ENCODE measurements at regions not wholly inside any gene's neighbourhood (a gene's known extent, or its start where the extent isn't known, plus 50 kb on each side); places are given as distances from the start of the nearest gene placed in this dataset.
"Not testable (repeated sequence)": the region's sequence is repeated elsewhere in the genome, so short reads cannot be mapped to it uniquely, and the experiment has no call there.

- TF ChIP-seq NKRF (conservative IDR thresholded peaks at IDR 0.05) (no peak), BCL3 (IDR thresholded peaks at IDR 0.05; ENCODE audit: borderline replicate concordance, insufficient read depth, low read depth, low read length, poor library complexity, severe bottlenecking) (no peak), SUPT20H (IDR thresholded peaks at IDR 0.05; ENCODE audit: borderline replicate concordance, control insufficient read depth, low read depth, low read length) (no peak), NFIC (IDR thresholded peaks at IDR 0.05; ENCODE audit: low read depth, low read length) (no peak), EZH2 (IDR thresholded peaks at IDR 0.05; ENCODE audit: borderline replicate concordance, control insufficient read depth, low read depth, low read length) (no peak)
These were observed 90.9 kb downstream of the BAMBI start (continued) for GRCh38 chr10:28768227-28768626.

- BruUV-seq (replicated peaks): no TSS peak
- ChIA-PET CTCF (no interaction called here), RAD21 (ENCODE audit: unreplicated experiment) (no interaction called here), SMC1A (ENCODE audit: uncharacterized antibody, unreplicated experiment) (no interaction called here), POLR2A (no interaction called here)
- in situ Hi-C loops (cut with MboI) (no loop called here), intact Hi-C loops (cut with micrococcal nuclease; ENCODE audit: unreplicated experiment) (no loop called here)
- DNase-seq (ENCODE audit: low read depth, low spot score) (no peak), ATAC-seq (no peak), FAIRE-seq (no peak)
- Histone ChIP-seq H3K9ac (ENCODE audit: control insufficient read depth, insufficient read depth, low read length) (no peak overlapping the region), H3K9me3 (replicated peaks; ENCODE audit: control insufficient read depth, insufficient read depth, low read length) (no peaks in the 10 kb centered on the region), H2AFZ (ENCODE audit: control insufficient read depth, low read depth, low read length) (no peak overlapping the region), H3K36me3 (ENCODE audit: control insufficient read depth in 2 of 2, insufficient read depth in 2 of 2, low read length in 1 of 2) (no peaks in the 10 kb centered on the region), H3K4me3 (no peak overlapping the region), H3K27ac (ENCODE audit: control insufficient read depth, insufficient read depth) (no peak overlapping the region), H4K20me1 (ENCODE audit: control insufficient read depth, insufficient read depth) (no peaks in the 10 kb centered on the region), H3K27me3 (replicated peaks in 1 of 2; ENCODE audit: control insufficient read depth in 2 of 2, insufficient read depth in 2 of 2, low read length in 1 of 2) (no peaks in the 10 kb centered on the region), H3K4me1 (ENCODE audit: control insufficient read depth, insufficient read depth, low read length) (no peaks in the 10 kb centered on the region), H3K4me2 (ENCODE audit: control insufficient read depth, insufficient read depth) (no peak overlapping the region), H3K79me2 (ENCODE audit: control insufficient read depth, insufficient read depth, low read length) (no peaks in the 10 kb centered on the region)
- no peak for TF ChIP-seq RBBP5 (conservative IDR thresholded peaks at IDR 0.05)
- 41% methylated on average over 4 of the region's 4 CpGs for WGBS (ENCODE audit: insufficient coverage, insufficient replicate concordance, low lambda C conversion rate, missing lambda C conversion rate)
These were observed 91.8 kb downstream of the BAMBI start for GRCh38 chr10:28769091-28769604.

GRCh38 chr10:28771580-28772090 lies 94.3 kb downstream of the BAMBI start:
- H3K9ac ChIP-seq (ENCODE audit: control insufficient read depth, insufficient read depth, low read length); H3K36me3 ChIP-seq (ENCODE audit: control insufficient read depth in 2 of 2, insufficient read depth in 2 of 2, low read length in 1 of 2); FAIRE-seq; H3K27me3 ChIP-seq (replicated peaks in 1 of 2; ENCODE audit: control insufficient read depth in 2 of 2, insufficient read depth in 2 of 2, low read length in 1 of 2); intact Hi-C loops (cut with micrococcal nuclease; ENCODE audit: unreplicated experiment); H4K20me1 ChIP-seq (ENCODE audit: control insufficient read depth, insufficient read depth); RAD21 ChIA-PET (ENCODE audit: unreplicated experiment); CTCF ChIA-PET; H3K9me3 ChIP-seq (replicated peaks; ENCODE audit: control insufficient read depth, insufficient read depth, low read length); H3K79me2 ChIP-seq (ENCODE audit: control insufficient read depth, insufficient read depth, low read length); DNase-seq (ENCODE audit: low read depth, low spot score); ATAC-seq; H3K4me3 ChIP-seq; H3K27ac ChIP-seq (ENCODE audit: control insufficient read depth, insufficient read depth); POLR2A ChIA-PET; H3K4me2 ChIP-seq (ENCODE audit: control insufficient read depth, insufficient read depth); H2AFZ ChIP-seq (ENCODE audit: control insufficient read depth, low read depth, low read length); BruUV-seq (replicated peaks); SMC1A ChIA-PET (ENCODE audit: uncharacterized antibody, unreplicated experiment); H3K4me1 ChIP-seq (ENCODE audit: control insufficient read depth, insufficient read depth, low read length); in situ Hi-C loops (cut with MboI): not testable (repeated sequence)
- WGBS (ENCODE audit: insufficient coverage, insufficient replicate concordance, low lambda C conversion rate, missing lambda C conversion rate): 82% methylated on average over 17 of the region's 36 CpGs

Data from GM12878 (cell line).